ENCODE measurements at regions not wholly inside any gene's neighbourhood (a gene's known extent, or its start where the extent isn't known, plus 50 kb on each side); places are given as distances from the start of the nearest gene placed in this dataset.
A peak's percentile ranks its signal among the peaks of the same experiment; 100 is the strongest.

- DNase-seq, result no peak
Measured at GRCh38 chr2:22290302-22290701, 1094.7 kb upstream of the KLHL29 start.

GRCh38 chr2:22290909-22291473 lies 1094.0 kb upstream of the KLHL29 start:
- DNase-seq, result no peak

- DNase-seq, result no peak
Measured at GRCh38 chr2:22301228-22301627, 1083.8 kb upstream of the KLHL29 start.

GRCh38 chr2:22326250-22326649 lies 1058.7 kb upstream of the KLHL29 start:
- no peak for DNase-seq

GRCh38 chr2:22329211-22330154 lies 1055.5 kb upstream of the KLHL29 start:
- no peak for DNase-seq

- DNase-seq, result no peak
Measured at GRCh38 chr2:22336414-22336813, 1048.6 kb upstream of the KLHL29 start.

DNA sequence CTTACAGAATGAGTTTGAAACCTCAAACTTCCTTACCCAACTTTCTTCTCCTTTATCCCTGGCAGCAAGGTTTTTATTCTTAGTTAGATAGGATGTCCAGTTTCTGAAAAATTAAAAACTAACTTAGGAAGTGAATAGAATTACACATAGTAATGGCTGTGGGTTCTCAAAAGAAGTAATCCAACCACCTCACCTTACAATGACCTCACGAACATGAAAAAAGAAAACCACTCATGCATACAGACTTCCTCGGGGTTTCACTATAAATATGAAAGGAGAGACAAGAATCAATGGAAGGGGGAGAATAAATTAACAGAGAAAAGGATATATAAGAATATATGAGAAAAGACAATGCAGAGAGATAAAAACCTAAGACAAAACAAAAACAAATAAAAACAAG lies 1044.3 kb upstream of the KLHL29 start:
- DNase-seq, result no peak

DNA sequence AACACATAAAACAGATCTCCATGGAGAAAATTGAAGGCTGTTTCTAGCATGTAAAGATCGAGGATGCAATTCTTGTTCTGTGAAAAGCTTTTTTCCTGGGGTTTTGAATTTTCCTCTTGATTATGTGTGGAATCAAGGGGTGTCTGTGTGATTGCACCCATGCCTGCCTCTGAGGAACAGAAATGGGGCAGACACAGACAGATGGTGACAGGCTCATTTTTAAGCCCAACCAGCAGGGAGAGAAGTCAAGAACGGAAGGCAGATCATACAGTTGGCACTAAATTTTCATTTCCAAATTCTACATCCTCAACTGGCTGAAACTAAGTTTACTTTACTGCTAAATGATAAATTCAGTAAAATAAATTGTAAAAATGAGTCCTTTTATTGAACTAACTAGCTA lies 1037.7 kb upstream of the KLHL29 start:
- no peak for DNase-seq

GRCh38 chr2:22350621-22351020 lies 1034.4 kb upstream of the KLHL29 start:
- DNase-seq, result no peak

DNA sequence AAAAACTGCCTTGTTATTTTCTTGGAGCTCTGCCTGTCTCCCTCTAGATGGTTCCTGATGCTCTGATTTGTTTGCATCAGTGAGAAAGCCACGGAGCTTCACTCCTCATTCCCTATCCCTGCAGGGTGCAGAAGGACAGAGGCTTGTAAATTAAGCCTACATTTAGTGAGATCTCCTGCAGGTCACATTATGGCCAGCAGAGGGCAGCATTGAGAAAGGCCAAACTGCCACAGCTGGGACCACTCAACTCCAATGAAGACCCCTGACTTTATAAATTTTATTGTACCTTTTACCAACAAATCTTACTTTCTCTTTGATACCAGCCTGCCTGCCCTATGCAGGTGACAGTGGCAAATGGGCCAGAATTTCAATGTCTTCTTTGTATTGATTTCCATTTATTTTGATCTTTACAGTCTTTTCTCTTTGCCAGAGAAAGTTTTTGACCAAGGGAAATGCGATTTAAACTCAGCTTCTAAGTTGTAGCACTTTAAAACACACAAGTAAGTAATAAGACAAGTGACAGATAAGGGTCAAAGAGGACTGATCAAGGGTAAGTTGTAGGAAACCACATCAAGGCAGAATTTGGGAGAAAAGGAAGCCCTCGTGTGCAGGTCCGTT lies 1029.1 kb upstream of the KLHL29 start:
- peak in 47 of 56 donors; percentile 1 to 85 (median 28) for DNase-seq

GRCh38 chr2:22359071-22359672 lies 1025.8 kb upstream of the KLHL29 start:
- no peak for DNase-seq

- peak in 3 of 56 donors; percentile 1 to 27 (median 6) for DNase-seq
Measured at GRCh38 chr2:22360735-22361374, 1024.1 kb upstream of the KLHL29 start.

DNA sequence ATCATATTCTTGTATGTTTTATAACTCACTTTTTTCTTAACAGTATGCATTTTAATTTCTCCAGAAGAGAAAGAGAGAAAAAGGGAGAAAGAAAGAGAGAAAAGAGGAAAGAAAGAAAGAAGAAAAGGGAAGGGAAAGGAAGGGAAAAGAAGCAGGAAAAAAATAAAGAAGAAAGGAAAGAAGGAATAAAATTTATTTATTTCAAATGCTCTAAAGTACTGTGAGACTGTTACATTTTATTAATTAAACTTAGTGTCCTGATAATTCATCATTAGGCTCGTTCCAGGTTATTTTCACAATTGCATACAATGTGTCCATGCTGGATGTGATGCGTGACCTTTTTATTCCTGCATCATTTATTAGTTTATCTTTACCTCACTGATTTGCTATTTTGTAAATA lies 1023.4 kb upstream of the KLHL29 start:
- no peak for DNase-seq

DNA sequence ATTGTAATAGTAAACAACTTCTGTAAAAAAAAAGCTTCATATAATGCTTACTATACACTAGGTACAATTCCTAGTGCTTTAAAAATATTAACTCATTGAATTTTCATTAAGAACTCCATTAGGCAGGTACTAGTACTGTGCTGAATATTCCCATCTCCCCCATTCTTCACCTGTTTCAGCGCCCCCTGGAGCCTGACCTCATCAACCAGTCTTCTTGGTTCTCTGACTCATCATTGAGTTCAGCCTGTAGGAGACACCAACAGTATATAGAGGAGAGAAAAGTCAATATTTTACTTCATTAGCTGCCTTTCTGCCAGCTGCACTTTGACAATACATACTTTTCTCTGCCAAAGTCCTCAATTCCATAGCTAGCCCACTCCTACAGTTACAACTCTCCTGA lies 1009.9 kb upstream of the KLHL29 start:
- no peak for DNase-seq

- DNase-seq, result no peak
Measured at GRCh38 chr2:22377268-22377667, 1007.7 kb upstream of the KLHL29 start.

- peak in 1 of 56 donors; percentile 2 for DNase-seq
Measured at GRCh38 chr2:22382479-22383169, 1002.4 kb upstream of the KLHL29 start.

DNA sequence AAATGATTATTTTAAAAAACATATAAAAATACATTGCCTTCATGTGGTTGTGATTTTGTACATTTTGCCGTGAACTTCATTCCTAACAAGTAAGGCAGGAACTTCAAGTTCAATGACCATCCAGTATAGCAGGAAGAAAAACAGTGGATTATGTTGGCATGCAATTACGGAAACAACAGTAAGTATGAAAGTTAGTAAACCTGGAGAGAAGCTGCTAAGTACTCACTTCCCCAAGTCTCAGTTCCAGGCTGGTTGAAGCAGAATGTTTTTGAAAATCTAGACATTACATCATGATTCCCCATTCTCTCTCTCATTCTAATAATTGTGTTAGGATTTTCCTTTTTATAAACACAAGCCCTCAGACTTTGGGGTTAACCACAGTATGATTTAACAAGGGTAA lies 987.1 kb upstream of the KLHL29 start:
- no peak for DNase-seq

GRCh38 chr2:22403748-22404147 lies 981.2 kb upstream of the KLHL29 start:
- DNase-seq, result no peak

DNA sequence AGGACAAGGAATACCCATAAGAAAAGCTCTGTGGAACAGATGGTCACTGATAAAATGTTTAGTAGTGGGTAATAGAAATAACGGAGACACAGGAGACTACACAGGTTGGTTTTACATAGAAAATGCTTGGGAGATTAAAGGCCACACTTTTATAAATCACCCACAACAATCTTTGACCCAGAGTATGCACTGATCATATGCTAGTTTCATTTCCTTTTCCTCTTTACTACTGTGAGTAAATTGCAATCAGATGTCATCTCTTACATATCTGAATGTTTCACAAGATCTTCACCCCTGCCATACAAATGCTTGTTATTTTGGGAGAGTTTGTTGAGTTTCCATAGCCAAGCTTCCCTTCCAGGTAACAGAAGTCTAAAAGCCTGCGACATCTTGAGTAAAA lies 978.4 kb upstream of the KLHL29 start:
- no peak for DNase-seq

GRCh38 chr2:22420076-22420475 lies 964.9 kb upstream of the KLHL29 start:
- DNase-seq, result no peak

DNA sequence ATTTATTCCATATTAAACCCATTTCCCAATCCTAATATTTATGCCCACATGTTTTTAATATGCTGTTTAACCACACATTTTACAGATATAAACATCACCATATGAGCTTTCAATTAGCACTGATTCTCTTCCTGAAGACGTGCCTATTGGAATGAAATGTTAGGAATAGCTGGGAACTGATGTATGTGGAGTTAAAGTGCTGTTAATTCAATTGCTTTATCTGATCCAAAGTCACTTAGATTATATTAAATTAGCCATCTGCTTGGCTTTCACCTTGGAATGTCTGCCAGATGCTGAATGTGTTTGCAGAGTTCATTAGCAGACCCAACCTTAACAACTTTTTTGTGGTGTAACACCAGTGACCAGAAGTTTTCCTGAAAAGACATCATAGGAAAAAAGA lies 942.9 kb upstream of the KLHL29 start:
- no peak for DNase-seq

All from nucleus accumbens (tissue), 56 donors.